ENCODE measurements at regions not wholly inside any gene's neighbourhood (a gene's known extent, or its start where the extent isn't known, plus 50 kb on each side); places are given as distances from the start of the nearest gene placed in this dataset.
"Not testable (repeated sequence)": the region's sequence is repeated elsewhere in the genome, so short reads cannot be mapped to it uniquely, and the experiment has no call there.

- DNase-seq = no peak
Measured at GRCh38 chr1:96376846-96377245, 344.7 kb upstream of the PTBP2 start.

DNA sequence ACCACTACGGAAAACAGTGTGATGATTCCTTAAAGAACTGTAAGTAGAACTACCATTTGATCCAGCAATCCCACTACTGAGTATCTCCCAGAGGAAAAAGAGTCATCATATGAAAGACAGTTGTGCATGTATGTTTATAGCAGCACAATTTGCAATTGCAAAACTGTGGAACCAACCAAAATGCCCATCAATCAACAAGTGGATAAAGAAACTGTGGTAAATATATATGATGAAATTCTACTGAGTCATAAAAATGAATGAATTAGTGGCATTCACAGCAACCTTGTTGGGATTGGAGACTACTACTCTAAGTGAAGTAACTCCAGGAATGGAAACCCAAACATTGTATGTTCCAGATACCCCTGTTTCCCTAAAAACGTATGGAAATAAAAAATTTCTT is 337.0 kb upstream of the PTBP2 start:
- DNase-seq = no peak

GRCh38 chr1:96387785-96388184 is 333.8 kb upstream of the PTBP2 start:
- DNase-seq = peak; percentile 59

- peak; percentile 18 for DNase-seq
Measured at GRCh38 chr1:96388421-96389310, 332.9 kb upstream of the PTBP2 start.

DNA sequence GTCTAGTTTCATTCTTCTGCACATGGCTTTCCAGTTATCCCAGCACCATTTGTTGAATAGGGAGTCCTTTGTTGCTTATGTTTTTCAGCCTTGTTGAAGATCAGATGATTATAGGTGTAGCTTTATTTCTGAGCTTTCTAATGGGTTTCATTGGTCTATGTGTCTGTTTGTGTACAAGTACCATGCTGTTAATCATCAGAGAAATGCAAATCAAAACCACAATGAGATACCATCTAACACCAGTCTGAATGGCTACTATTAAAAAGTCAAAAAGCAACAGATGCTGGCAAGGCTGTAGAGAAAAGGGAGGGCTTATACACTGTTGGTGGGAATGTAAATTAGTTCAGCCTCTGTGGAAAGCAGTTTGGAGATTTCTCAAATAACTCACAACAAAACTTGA is 321.5 kb upstream of the PTBP2 start:
- DNase-seq = no peak

- DNase-seq = no peak
Measured at GRCh38 chr1:96409087-96409486, 312.5 kb upstream of the PTBP2 start.

- DNase-seq = peak; percentile 27
Measured at GRCh38 chr1:96409689-96410088, 311.9 kb upstream of the PTBP2 start.

DNA sequence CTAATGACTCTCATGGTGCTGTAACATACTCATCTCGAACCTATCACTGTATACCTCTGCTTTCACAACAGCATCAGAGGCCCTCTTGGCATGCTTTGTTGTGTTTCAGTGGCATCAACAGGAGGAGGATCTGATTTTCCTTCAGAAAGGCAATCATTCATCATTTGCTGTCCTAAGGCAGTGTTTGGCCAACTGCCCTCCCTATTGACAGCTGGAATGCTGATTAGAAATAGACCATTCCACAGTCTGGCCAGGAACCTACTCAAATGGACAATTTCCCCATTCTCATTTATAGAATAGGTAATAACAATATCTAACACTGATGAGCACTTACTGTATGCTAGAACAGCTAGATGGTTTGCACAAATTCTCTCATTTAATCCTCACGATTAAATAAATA is 310.6 kb upstream of the PTBP2 start:
- DNase-seq = no peak

DNA sequence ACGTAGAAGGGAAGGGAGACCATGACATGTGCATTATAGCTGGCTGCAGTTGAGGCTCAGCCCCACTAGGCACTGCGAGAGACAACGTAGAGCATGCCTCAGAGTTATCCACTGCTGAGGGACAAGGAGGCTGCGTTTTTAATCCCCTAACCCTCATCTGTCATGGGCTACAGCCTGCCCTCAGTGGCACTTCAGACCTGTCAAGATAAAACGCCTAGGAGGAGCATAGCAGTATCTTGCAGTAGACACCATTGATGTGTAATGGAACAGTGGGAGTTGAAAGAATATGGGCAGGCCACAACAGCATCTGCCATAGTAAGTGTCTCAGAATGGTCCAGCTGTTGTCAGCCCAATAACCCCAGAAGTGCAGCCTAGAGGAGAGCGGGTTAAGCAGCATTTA is 307.0 kb upstream of the PTBP2 start:
- no peak for DNase-seq

GRCh38 chr1:96416111-96416595 is 305.4 kb upstream of the PTBP2 start:
- DNase-seq = peak; percentile 45

GRCh38 chr1:96416701-96417444 is 304.7 kb upstream of the PTBP2 start:
- DNase-seq = no peak

- no peak for DNase-seq
Measured at GRCh38 chr1:96418969-96419368, 302.6 kb upstream of the PTBP2 start.

- DNase-seq = no peak
Measured at GRCh38 chr1:96424877-96425276, 296.7 kb upstream of the PTBP2 start.

- DNase-seq = no peak
Measured at GRCh38 chr1:96425382-96426129, 296.0 kb upstream of the PTBP2 start.

DNA sequence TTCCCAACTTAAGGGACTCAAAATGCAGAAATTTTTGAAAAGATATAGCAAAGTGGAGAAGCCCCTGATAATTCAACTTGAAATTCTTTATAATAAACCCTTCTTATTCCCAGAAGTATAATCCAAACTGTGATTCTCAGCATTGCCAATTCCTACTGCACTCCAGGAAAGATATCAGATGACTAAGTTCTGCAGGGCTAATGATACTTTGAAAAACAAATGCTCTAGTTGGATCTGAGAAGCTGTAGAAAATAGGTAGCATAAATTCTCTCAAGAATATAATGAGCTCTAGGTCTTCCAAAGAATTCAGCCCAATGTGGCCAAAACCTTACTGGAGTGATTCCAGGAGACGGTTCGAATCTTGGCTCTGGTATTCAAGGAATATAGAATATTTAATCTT is 294.0 kb upstream of the PTBP2 start:
- DNase-seq = no peak

- no peak for DNase-seq
Measured at GRCh38 chr1:96445302-96445701, 276.3 kb upstream of the PTBP2 start.

DNA sequence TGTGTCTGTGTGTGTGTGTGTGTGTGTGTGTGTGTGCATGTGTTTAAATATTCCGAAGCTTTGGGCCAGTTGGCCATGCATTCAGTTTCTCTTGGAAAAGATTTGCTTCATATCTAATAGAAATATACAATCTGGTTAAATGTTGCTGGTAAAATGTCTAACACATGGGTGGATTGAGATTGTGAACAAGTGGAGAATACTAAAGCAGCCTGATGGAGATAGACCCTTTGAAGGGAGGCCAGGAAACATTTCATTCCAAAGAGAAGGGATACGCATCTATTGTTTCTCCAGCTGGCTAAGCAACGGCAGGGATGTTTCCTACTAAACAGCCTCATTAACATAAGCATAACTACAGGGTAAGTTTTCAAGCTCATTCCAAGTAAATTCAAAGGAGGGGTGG is 257.5 kb upstream of the PTBP2 start:
- DNase-seq = peak; percentile 73

GRCh38 chr1:96464522-96464921 is 257.1 kb upstream of the PTBP2 start:
- no peak for DNase-seq

DNA sequence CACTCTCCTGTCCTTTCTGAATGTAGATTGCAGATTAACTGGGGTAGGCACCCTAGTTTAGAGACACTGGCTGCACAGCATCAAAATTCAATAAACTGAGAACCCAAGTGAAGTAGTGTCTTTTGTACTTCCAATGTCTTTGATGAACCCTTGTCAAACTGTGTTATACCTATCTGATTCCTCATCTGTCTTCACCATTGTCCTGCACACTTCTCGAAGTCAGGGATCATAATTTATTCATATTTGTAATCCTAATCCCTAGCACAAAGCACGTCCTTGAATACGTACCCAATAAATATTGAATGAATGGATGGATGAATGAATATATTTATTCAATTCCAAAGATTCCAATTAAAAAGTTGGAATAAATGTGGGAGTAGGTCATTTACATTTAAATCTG is 256.6 kb upstream of the PTBP2 start:
- no peak for DNase-seq

DNA sequence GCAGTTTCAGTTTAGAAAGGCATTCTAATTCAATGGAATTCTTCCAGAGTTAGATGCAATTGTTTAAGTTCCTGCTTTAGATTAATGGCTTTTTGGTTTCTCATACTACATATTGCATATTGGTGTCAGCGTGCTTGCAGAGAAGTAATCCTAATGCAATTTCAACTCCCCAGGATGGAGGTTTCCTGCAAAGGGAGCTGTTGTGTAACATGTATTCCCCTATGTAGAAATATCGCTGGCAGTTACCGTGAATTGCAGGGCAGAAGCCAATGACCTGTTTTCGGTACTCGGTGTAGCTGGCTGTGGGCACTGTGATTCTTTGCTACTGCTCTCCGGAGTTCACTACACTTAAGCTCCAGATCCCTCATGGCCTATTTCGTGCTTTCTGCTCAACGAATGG is 256.1 kb upstream of the PTBP2 start:
- DNase-seq = no peak

- no peak for DNase-seq
Measured at GRCh38 chr1:96466842-96467241, 254.7 kb upstream of the PTBP2 start.

GRCh38 chr1:96469726-96470125 is 251.9 kb upstream of the PTBP2 start:
- DNase-seq = not testable (repeated sequence)

GRCh38 chr1:96472471-96472870 is 249.1 kb upstream of the PTBP2 start:
- DNase-seq = no peak
